K562 (cell line): ENCODE measurements at regions not wholly inside any gene's neighbourhood (a gene's known extent, or its start where the extent isn't known, plus 50 kb on each side); places are given as distances from the start of the nearest gene placed in this dataset.

Experiments used
- ARNT ChIP-seq, 2 experiments: fragments of 450-650 bp; IDR thresholded peaks; 2 replicates each; pipeline ENCODE4 v1.6.1; 2016; ENCODE audit warnings: mild to moderate bottlenecking in 1 of 2
- ATF4 ChIP-seq: fragments of 450-650 bp; formaldehyde crosslinking; IDR thresholded peaks from 2 replicates; pipeline ENCODE4 v1.4.0; 2022; ENCODE audit warnings: mild to moderate bottlenecking, moderate library complexity
- BRD9 ChIP-seq: fragments of 450-650 bp; IDR thresholded peaks from 2 replicates; pipeline ENCODE4 v1.6.1; 2018; ENCODE audit warnings: low read depth; ENCODE audit not compliant: partially characterized antibody
- JUNB ChIP-seq: fragments of 450-650 bp; formaldehyde crosslinking; conservative IDR thresholded peaks from 2 replicates; pipeline ENCODE4 v1.4.0; 2020; ENCODE audit warnings: mild to moderate bottlenecking
- MITF ChIP-seq: IDR thresholded peaks from 2 replicates; pipeline ENCODE4 v1.6.1; 2014; ENCODE audit warnings: antibody characterized with exemption
- RFX1 ChIP-seq: fragments of 450-650 bp; IDR thresholded peaks from 2 replicates; pipeline ENCODE4 v1.6.1; 2016; ENCODE audit warnings: mild to moderate bottlenecking, moderate library complexity
- STAG1 ChIP-seq: sonication (generic); formaldehyde crosslinking; IDR thresholded peaks from 2 replicates; pipeline ENCODE4 v1.5.0; 2020; ENCODE audit warnings: missing genetic modification reagents, borderline replicate concordance
- TFAM ChIP-seq: fragments of 250-450 bp; sonication (Bioruptor Pico); conservative IDR thresholded peaks from 2 replicates; pipeline ENCODE4 v1.5.0; 2021; ENCODE audit warnings: mild to moderate bottlenecking, moderate library complexity
- TF ChIP-seq, protein P1 (sequence below): fragments of 250-450 bp; sonication (Bioruptor Pico); IDR thresholded peaks from 2 replicates; pipeline ENCODE4 v1.8.0; 2022; ENCODE audit warnings: inconsistent platforms
- TF ChIP-seq, protein P2 (sequence below), 2 experiments: fragments of 450-650 bp; IDR thresholded peaks; 2 replicates each; pipeline ENCODE4 v1.6.1; 2016; ENCODE audit warnings: mild to moderate bottlenecking in 2 of 2, borderline replicate concordance in 1 of 2, low read depth in 1 of 2, moderate library complexity in 1 of 2
- TF ChIP-seq, protein P3 (sequence below), 2 experiments: fragments of 250-450 bp in 1 of 2; fragments of 450-650 bp in 1 of 2; sonication (Bioruptor Pico) in 1 of 2; IDR thresholded peaks; 2 replicates each; pipeline versions ENCODE4 v1.6.1 to v1.8.0; 2016 to 2021; ENCODE audit warnings: mild to moderate bottlenecking in 2 of 2, moderate library complexity in 2 of 2, missing compliant biosample characterization in 1 of 2, missing genetic modification characterization in 1 of 2
- TF ChIP-seq, protein P4 (sequence below): fragments of 450-650 bp; IDR thresholded peaks from 2 replicates; pipeline ENCODE4 v1.6.1; 2016; ENCODE audit warnings: low read depth, mild to moderate bottlenecking, moderate library complexity

DNA sequence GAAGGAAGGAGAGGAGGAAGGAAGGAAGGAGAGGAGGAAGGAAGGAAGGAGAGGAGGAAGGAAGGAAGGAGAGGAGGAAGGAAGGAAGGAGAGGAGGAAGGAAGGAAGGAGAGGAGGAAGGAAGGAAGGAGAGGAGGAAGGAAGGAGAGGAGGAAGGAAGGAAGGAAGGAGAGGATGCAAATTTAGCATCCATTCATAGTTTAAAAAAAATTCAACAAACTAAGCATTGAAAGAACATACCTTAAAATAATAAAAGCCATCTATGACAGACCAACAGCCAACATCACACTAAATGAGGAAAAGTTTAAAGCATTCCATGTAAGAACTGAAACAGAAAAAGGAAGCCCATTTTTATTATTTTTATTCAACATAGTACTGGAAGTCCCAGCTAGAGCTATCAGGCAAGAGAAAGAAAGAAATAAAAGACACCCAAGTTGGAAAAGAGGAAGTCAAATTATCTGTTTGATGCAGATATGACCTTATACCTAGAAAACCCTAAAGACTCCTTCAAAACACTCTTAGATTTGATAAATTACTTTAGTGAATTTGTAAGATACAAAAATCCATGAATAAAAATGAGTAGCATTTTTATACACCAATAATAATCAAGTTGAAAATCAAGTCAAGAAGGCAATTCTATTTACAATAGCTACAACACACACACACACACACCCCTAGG, 52.2 kb upstream of the FXR1 start (continued):
- TF ChIP-seq, protein P1, sequence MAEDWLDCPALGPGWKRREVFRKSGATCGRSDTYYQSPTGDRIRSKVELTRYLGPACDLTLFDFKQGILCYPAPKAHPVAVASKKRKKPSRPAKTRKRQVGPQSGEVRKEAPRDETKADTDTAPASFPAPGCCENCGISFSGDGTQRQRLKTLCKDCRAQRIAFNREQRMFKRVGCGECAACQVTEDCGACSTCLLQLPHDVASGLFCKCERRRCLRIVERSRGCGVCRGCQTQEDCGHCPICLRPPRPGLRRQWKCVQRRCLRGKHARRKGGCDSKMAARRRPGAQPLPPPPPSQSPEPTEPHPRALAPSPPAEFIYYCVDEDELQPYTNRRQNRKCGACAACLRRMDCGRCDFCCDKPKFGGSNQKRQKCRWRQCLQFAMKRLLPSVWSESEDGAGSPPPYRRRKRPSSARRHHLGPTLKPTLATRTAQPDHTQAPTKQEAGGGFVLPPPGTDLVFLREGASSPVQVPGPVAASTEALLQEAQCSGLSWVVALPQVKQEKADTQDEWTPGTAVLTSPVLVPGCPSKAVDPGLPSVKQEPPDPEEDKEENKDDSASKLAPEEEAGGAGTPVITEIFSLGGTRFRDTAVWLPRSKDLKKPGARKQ (CRISPR knock-in tag): no peak
- TF ChIP-seq RFX1: no peak
- TF ChIP-seq, protein P2, sequence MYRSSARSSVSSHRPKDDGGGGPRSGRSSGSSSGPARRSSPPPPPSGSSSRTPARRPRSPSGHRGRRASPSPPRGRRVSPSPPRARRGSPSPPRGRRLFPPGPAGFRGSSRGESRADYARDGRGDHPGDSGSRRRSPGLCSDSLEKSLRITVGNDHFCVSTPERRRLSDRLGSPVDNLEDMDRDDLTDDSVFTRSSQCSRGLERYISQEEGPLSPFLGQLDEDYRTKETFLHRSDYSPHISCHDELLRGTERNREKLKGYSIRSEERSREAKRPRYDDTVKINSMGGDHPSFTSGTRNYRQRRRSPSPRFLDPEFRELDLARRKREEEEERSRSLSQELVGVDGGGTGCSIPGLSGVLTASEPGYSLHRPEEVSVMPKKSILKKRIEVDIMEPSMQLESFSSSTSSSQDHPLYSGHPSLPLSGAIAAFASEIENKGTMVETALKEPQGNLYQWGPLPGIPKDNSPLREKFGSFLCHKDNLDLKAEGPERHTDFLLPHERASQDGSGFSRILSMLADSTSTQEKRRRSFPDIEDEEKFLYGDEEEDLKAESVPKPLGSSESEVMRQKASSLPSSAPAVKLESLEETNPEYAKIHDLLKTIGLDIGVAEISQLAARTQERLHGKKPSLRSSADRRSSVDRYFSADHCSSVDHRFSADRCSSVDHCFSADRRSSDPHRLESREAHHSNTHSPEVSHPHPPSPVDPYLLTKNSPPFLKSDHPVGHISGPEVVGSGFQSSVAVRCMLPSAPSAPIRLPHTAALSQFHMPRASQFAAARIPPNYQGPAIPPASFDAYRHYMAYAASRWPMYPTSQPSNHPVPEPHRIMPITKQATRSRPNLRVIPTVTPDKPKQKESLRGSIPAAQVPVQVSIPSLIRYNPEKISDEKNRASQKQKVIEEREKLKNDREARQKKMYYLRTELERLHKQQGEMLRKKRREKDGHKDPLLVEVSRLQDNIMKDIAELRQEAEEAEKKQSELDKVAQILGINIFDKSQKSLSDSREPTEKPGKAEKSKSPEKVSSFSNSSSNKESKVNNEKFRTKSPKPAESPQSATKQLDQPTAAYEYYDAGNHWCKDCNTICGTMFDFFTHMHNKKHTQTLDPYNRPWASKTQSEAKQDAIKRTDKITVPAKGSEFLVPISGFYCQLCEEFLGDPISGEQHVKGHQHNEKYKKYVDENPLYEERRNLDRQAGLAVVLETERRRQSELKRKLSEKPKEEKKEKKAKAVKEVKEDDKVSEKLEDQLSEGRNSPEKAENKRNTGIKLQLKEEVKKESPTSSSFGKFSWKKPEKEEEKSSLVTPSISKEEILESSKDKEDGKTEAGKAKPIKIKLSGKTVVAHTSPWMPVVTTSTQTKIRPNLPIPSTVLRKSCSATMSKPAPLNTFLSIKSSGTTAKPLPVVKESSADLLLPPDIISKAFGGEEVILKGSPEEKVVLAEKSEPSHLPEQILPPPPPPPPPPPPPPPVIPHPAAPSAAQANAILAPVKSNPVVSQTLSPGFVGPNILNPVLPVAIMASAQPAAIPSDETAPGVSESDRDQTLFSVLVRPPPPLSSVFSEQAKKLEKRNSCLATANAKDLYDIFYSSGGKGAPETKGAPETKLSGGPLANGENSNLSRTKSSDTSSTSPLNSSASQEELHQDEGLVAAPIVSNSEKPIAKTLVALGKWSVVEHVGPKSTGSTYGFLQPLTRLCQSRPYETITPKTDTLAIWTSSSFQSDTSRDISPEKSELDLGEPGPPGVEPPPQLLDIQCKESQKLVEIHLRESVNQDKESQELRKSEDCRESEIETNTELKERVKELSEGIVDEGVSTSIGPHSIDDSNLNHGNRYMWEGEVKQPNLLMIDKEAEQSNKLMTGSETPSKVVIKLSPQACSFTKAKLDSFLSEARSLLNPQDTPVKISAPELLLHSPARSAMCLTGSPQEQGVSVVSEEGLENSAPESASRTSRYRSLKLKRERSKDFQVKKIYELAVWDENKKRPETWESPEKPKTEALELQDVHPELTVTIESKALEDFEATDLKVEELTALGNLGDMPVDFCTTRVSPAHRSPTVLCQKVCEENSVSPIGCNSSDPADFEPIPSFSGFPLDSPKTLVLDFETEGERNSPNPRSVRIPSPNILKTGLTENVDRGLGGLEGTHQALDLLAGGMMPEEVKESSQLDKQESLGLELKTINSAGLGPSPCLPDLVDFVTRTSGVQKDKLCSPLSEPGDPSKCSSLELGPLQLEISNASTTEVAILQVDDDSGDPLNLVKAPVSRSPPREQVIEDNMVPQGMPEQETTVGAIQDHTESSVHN (IDR thresholded peaks at IDR 0.05; ENCODE audit: borderline replicate concordance in 1 of 2, low read depth in 1 of 2): no peak
- no peak for TF ChIP-seq TFAM (CRISPR knock-in tag)
- TF ChIP-seq ARNT (IDR thresholded peaks at IDR 0.05): no peak
- no peak for TF ChIP-seq MITF
- TF ChIP-seq, protein P3, sequence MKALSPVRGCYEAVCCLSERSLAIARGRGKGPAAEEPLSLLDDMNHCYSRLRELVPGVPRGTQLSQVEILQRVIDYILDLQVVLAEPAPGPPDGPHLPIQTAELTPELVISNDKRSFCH (CRISPR knock-in tag; IDR thresholded peaks at IDR 0.05): no peak
- TF ChIP-seq, protein P3 (tag; IDR thresholded peaks at IDR 0.05): no peak
- TF ChIP-seq, protein P4, sequence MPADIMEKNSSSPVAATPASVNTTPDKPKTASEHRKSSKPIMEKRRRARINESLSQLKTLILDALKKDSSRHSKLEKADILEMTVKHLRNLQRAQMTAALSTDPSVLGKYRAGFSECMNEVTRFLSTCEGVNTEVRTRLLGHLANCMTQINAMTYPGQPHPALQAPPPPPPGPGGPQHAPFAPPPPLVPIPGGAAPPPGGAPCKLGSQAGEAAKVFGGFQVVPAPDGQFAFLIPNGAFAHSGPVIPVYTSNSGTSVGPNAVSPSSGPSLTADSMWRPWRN: no peak
- TF ChIP-seq ATF4: no peak
- TF ChIP-seq JUNB: no peak
- TF ChIP-seq BRD9: no peak
- TF ChIP-seq STAG1 (CRISPR knock-in tag): no peak
- TF ChIP-seq, all 486 proteins: peak for 25
